ENCODE measurements at regions not wholly inside any gene's neighbourhood (a gene's known extent, or its start where the extent isn't known, plus 50 kb on each side); places are given as distances from the start of the nearest gene placed in this dataset.

DNA sequence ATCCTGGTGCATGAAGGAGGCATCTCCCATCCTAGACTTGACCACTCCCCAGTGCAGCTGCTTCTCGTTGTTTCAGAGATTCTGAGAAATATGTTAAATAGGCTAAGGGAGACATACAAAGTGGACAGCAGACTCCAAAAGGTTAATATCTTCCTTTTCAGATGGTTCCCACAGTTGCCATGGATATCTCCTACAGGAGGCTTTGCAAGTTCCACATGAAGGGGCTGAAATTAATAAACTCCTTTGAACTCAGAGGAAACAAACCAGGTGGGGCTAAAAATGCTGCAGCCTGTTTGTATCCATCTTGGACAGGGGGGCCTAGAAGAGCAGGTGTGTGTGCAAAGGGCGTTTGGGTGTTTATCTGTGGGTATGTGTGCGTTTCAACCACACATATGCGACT, 257.4 kb upstream of the XYLT1 start:
- DNase-seq, result no peak

DNA sequence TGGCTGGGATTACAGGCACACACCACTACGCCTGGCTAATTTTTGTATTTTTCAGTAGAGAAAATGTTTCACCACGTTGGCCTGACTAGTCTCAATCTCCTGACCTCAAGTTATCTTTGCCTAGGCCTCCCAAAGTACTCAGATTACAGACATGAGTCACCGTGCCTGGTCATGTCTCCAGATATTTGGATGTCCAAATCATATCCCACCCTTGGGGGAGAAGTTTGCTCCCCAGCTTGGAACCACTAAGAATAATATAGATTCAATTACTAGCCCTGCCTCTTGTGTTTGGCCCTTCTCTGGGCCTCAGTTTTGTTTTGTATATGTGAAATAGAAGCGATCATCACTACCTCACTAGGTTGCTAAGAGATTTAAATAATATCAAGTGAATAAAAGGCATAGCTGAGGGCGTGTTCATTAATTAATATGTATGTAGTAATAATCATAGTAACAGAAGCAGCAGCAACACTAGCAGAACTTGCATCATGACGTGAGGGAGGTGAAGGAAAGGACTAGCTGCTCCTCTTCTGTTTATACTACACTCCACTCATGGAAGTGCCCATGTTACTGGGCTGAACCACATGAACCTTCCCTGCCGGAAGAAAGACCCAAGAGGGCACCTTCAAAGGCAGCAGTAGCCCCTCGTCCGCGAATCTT, 253.6 kb upstream of the XYLT1 start:
- no peak for DNase-seq

GRCh38 chr16:17723531-17724134, 252.9 kb upstream of the XYLT1 start:
- DNase-seq, result no peak

- no peak for DNase-seq
These were observed 247.7 kb upstream of the XYLT1 start for GRCh38 chr16:17718495-17718894.

DNA sequence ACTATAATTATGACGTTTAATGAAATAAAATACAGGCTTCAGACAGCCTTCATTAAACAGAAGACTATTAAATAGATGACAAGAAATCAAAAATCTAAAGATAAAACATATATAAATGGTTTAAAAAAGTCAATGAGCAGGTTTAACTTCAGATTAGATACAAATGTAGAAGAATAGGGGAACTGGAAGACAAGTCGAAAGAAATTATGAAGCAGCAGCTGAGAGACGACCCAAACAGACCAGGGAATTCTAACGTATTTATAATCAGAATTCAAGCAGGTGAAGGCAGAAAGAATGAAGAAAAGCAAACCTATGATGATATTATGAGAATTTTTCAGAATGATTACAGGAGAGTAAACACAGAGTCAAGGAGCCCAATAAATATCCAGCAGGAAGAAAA, 235.1 kb upstream of the XYLT1 start:
- DNase-seq, result no peak

GRCh38 chr16:17696616-17697015, 225.9 kb upstream of the XYLT1 start:
- DNase-seq, result no peak

- DNase-seq, result no peak
These were observed 221.7 kb upstream of the XYLT1 start for GRCh38 chr16:17692484-17692883.

DNA sequence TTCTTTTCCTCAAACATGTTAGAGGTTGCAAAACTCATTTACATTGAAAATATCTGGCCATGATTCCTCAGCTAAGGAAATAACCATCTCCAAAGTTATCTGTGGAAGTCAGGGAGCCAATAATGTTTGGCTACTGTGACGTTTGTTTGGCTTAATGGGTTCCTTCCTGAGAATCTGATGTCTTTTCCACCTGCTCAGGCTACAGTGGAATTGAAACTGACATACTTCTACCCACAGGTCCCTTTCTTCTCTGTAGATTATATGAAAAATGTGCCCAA, 221.1 kb upstream of the XYLT1 start:
- no peak for DNase-seq

DNA sequence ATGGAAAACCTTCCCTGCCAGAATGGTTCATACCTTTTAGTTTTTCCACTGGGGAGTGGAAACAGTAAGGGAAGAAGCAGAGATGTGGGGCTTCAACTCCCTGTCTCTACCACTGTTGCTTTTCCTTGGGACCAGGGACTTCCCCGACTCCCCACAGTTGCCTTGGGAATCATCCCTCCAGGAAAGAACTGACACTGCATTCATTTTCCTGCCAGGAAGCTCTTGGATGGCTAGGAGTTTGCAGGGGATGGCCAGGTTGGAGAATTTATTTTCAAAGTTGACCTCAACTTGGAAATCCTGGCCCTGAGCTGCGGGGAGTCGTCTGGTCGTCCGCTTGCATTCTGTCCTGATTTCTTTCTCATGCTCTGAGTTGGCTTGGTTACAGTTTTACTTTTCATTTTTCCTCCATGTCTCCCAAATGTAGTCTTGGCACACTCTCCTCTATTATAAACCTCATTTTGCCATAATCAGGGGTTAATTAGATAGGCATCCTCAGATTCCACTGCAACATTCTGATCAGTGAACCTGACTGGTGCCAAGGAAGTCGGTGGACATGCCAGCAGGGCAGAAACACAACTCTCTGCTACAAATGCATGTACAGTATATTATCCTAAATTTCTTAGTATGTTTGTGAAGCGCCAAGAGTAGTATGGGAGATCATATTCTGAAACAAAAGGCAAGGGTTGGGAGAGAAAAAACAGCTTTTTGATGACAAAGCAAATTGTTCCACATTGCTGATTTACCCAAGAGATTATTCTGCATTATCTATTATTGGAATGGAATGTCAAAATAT, 220.5 kb upstream of the XYLT1 start:
- no peak for DNase-seq

DNA sequence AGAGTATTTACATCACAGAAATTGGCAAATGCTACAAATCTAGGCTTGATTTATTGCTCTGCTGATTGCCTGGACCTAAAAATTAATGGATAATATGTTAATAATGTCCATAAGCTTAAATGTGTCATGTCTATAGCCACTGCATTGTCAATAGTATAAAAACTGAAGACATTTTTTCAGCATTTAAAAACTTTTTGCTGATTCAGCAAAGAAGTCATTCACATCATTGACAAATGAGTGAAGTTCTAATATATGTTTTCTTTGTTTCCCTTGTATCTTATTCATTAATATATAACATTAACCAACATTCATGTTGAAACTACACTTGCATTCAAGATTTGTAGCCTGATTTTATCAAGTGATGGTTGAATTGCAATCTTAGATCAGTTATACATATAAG, 214.7 kb upstream of the XYLT1 start:
- DNase-seq, result no peak

GRCh38 chr16:17683281-17683680, 212.5 kb upstream of the XYLT1 start:
- DNase-seq, result no peak

GRCh38 chr16:17676171-17676570, 205.4 kb upstream of the XYLT1 start:
- no peak for DNase-seq

DNA sequence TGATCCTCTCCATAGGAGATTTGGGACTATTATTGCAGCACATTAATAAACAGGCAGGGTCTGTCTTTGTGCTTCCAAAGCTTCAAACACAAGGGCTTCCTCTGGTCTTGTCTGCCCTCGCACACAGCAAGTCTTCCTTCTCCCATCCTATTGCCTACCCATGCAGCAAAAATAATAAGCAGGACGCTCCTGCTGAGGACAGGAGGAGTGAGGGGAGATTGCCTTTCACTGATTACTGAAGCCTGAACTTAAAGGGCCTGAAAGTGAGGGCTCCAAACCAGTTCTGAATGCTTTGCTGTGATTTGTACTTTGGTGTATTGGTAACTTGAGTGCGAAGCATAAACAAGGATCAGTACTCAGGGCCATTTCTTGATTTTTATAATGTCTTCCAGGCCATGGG, 197.6 kb upstream of the XYLT1 start:
- no peak for DNase-seq

DNA sequence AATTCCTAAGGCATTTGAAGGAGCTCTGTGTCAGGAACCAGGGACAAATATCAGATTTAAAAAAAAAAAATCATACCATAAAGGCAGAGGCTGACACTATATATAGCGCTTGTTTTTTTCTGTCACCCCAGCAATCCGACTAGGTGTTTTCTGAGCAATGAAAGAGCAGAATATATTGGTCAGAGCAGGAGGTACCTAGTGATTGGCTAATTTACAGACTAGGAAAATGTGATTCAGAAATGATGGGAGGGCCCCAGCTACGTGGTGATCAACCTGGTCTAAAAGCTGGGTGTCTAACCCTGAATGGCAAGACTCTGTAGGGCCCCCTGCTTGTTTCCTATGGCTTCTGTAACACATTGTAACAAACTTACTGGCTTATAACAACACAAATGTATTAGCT, 195.5 kb upstream of the XYLT1 start:
- DNase-seq, result no peak

DNA sequence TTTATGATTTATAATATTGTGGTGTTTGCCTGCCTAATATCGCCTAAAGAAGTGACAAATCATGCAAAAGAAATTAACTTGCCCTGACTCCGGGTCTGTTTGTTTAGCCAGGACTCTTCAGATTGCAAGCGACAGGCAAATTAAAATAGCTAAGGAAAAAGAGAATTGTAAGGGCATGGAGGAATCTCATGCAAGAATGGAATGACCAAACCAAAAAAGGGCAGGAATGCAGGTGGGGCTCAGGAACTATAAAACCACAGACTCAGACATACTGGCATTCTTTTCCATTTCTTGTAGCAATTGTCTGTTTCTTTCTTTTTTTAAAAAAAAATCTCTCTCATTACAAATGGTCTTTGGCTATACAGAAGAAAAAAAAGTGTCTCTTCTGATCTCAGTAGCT, 188.1 kb upstream of the XYLT1 start:
- DNase-seq, result no peak

DNA sequence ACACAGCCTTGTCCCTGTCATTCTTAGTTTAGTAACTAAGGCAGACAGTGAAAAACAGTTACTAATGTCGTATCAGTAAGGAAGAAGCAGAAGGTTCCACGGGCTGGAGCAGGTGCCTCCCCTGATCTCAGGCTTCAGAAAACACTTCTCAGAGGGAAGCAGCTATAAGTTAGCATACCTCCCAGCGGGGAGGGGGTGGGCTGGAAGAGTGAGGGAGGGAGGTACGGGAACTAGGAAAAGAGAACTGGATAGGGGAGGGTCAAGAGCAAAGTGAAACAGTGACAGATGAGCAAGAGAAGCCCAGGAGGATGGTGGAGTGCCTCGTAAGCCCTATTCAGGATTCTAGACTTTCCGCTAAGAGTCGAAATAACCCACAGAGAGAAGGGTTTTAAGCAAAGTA, 186.3 kb upstream of the XYLT1 start:
- DNase-seq, result no peak

DNA sequence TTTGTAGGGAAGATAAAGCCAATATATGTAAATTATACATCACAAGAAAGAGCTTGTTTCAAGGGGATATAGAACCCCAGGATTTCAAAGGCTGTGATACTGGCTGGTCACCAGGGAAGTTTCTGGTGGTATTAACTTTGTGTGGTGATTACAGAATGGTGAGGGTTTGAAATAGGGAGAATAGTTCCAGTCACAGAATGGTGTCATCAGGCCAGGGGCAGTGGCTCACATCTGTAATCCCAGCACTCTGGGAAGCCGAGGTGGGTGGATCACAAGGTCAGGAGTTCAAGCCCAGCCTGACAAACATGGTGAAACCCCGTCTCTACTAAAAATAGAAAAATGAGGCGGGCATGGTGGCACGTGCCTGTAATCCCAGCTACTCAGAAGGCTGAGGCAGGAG, 183.8 kb upstream of the XYLT1 start:
- no peak for DNase-seq

DNA sequence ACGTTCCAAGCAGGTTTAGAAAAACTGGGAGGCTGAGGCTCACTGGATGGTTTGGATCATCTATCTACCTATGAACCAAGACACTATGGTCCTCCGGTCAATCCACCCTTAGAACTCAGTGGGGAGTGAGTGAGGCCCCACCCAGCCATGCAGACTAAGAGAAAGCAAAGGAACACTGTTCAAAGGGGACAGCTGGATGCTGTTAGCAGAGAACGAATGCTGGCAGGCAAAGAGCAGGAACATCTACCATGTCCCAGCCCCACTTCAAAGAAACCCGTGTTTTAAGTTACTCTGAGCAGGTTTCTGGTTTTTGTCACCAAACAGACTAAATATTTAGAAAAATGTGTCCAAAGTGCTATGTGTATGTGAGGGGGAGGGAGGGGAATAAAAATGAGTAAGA, 183.4 kb upstream of the XYLT1 start:
- DNase-seq, result no peak

GRCh38 chr16:17647879-17648872, 177.4 kb upstream of the XYLT1 start:
- no peak for DNase-seq

- no peak for DNase-seq
These were observed 173.2 kb upstream of the XYLT1 start for GRCh38 chr16:17643935-17644334.

- no peak for DNase-seq
These were observed 171.2 kb upstream of the XYLT1 start for GRCh38 chr16:17641990-17642389.

- DNase-seq, result no peak
These were observed 167.4 kb upstream of the XYLT1 start for GRCh38 chr16:17638134-17638533.

- no peak for DNase-seq
These were observed 164.4 kb upstream of the XYLT1 start for GRCh38 chr16:17635183-17635582.
